PC-3 (cell line): ENCODE measurements at regions not wholly inside any gene's neighbourhood (a gene's known extent, or its start where the extent isn't known, plus 50 kb on each side); places are given as distances from the start of the nearest gene placed in this dataset.
A peak's percentile ranks its signal among the peaks of the same experiment; 100 is the strongest.

Source experiments
- ATAC-seq: fragments of 200-7000 bp; cut with Tn5 transposase; 2 replicates; pipeline ENCODE4 v1.9.1; 2020; ENCODE audit warnings: mild to moderate bottlenecking, moderate library complexity
- BruUV-seq: library from RNA; stranded (reverse); fragments of 400-500 nt; replicated peaks from 2 replicates; lab custom pipeline; 2021; lab: Mats Ljungman, UMichigan
- CTCF ChIA-PET: fragments of 300-600 bp; sonication (Branson Sonifier 250); formaldehyde crosslinking; loops from one replicate; lab custom pipeline; 2022; ENCODE audit warnings: antibody characterized with exemption; lab: Charles Lee
- POLR2A ChIA-PET: fragments of 300-600 bp; sonication (Branson Sonifier 250); formaldehyde crosslinking; loops from one replicate; lab custom pipeline; 2022; ENCODE audit warnings: antibody characterized with exemption; ENCODE audit not compliant: unreplicated experiment; lab: Charles Lee
- DNase-seq: peaks from one replicate; pipeline ENCODE4 v3.0.0-alpha.2; 2015
- H2AFZ ChIP-seq: fragments of 300-600 bp; sonication (generic); 2 replicates; pipeline ENCODE4 v1.6.0; 2016; ENCODE audit warnings: antibody characterized with exemption, low read length
- H3F3A ChIP-seq: fragments of 300-600 bp; sonication (generic); one replicate; pipeline ENCODE4 v1.6.0; 2017; ENCODE audit warnings: antibody characterized with exemption, low read length, control low read depth, mild to moderate bottlenecking; ENCODE audit not compliant: unreplicated experiment
- H3K27ac ChIP-seq: fragments of 300-600 bp; sonication (generic); 2 replicates; pipeline ENCODE4 v1.5.1; 2016; ENCODE audit warnings: mild to moderate bottlenecking, low read length
- H3K27me3 ChIP-seq: fragments of 300-600 bp; sonication (generic); 2 replicates; pipeline ENCODE4 v1.6.1; 2016; ENCODE audit warnings: low read length, mixed read lengths
- H3K36me3 ChIP-seq: fragments of 300-600 bp; sonication (generic); 2 replicates; pipeline ENCODE4 v1.6.1; 2016; ENCODE audit warnings: low read depth, mixed run types, low read length, mixed read lengths
- H3K4me1 ChIP-seq: fragments of 300-600 bp; sonication (generic); 2 replicates; pipeline ENCODE4 v1.5.1; 2016; ENCODE audit warnings: low read length; ENCODE audit not compliant: insufficient read depth
- H3K4me2 ChIP-seq: fragments of 300-600 bp; sonication (generic); 2 replicates; pipeline ENCODE4 v1.6.0; 2016; ENCODE audit warnings: low read length
- H3K4me3 ChIP-seq: fragments of 300-600 bp; sonication (generic); 2 replicates; pipeline ENCODE4 v1.5.1; 2016; ENCODE audit warnings: mild to moderate bottlenecking, low read length, mixed read lengths
- H3K79me2 ChIP-seq: fragments of 300-600 bp; sonication (generic); 2 replicates; pipeline ENCODE4 v1.6.1; 2017; ENCODE audit warnings: low read length, mixed read lengths
- H3K9ac ChIP-seq: fragments of 300-600 bp; sonication (generic); 2 replicates; pipeline ENCODE4 v1.6.0; 2016; ENCODE audit warnings: mild to moderate bottlenecking, low read length
- H3K9me2 ChIP-seq: fragments of 300-600 bp; sonication (generic); replicated peaks from 2 replicates; pipeline ENCODE4 v1.6.1; 2016; ENCODE audit warnings: mixed run types, low read length, mixed read lengths
- H3K9me3 ChIP-seq: fragments of 300-600 bp; sonication (generic); 2 replicates; pipeline ENCODE4 v1.6.1; 2016; ENCODE audit warnings: low read length, mixed read lengths
- H4K20me1 ChIP-seq: fragments of 300-600 bp; sonication (generic); 2 replicates; pipeline ENCODE4 v1.6.1; 2016; ENCODE audit warnings: low read length, mixed read lengths
- CTCF ChIP-seq: fragments of 300-600 bp; sonication (generic); conservative IDR thresholded peaks from 2 replicates; pipeline ENCODE4 v1.5.1; 2017; ENCODE audit warnings: antibody characterized with exemption, low read depth, mild to moderate bottlenecking, low read length
- EZH2 ChIP-seq: fragments of 300-600 bp; sonication (generic); IDR thresholded peaks from one replicate; pipeline ENCODE4 v1.6.1; 2017; ENCODE audit warnings: antibody characterized with exemption, mild to moderate bottlenecking, low read length; ENCODE audit not compliant: unreplicated experiment
- EZH2phosphoT487 ChIP-seq: fragments of 300-600 bp; sonication (generic); IDR thresholded peaks from 2 replicates; pipeline ENCODE4 v1.6.1; 2018; ENCODE audit warnings: mild to moderate bottlenecking, antibody characterized with exemption, low read length, borderline replicate concordance
- intact Hi-C: fragments of 100-400 bp; cut with micrococcal nuclease; formaldehyde crosslinking; loops from 2 replicates; pipeline ENCODE4 v1.9.0; 2023

DNA sequence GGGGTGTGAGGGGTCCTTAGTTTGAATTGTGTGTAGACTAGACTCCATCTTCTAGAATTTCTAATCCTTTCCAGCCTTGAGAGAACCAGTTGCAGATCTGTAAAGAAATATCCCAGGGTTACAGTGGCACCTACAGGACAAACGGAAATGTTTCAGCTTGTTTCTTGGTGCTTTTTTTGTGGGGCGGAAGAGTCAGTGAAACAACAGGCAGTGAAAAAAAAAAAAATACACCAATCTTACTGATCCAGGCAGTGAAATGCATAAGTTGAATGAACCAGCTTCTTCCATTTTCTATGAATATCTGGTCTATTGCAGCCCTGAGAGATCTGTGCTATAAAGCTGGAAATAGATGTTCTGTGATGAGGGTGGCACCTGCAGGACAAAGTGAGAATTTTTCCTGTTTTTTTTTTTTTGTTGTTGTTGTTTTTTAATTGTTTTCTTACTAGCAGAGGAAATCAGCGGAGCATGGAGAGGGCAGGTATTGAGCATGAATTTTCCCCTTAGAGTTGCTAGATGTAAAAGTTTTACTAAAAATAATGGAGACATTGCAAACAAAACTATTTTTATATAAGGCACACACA lies 81.9 kb upstream of the DYNC1I1 start:
- H3F3A ChIP-seq, result no peaks in the 10 kb centered on the region
- intact Hi-C loops, result no loop called here
- H3K27ac ChIP-seq, result no peak overlapping the region
- BruUV-seq, result no TSS peak
- peaks cover 17% of the 10 kb centered on the region for H3K4me1 ChIP-seq
- H3K79me2 ChIP-seq, result no peaks in the 10 kb centered on the region
- H3K9me2 ChIP-seq, result no peaks in the 10 kb centered on the region
- H2AFZ ChIP-seq, result peak overlapping the region; percentile 39; the same call in 1 of the 2 replicates
- ChIA-PET POLR2A (interaction anchor here (0.6 to 0.7 kb wide), 2 partner anchors 183 to 215 kb away, joined by 3 to 6 read pairs; no protein-coding TSS in a partner anchor), CTCF (interaction anchor here (0.5 to 3.0 kb wide), 29 partner anchors 33 to 1238 kb away, joined by 3 to 51 read pairs (median 4); no protein-coding TSS in a partner anchor)
- H4K20me1 ChIP-seq, result no peaks in the 10 kb centered on the region
- no peak overlapping the region; the same call in 1 of the 2 replicates for H3K4me3 ChIP-seq
- TF ChIP-seq CTCF, result peak; percentile 80
- no peak for TF ChIP-seq EZH2phosphoT487
- no peak overlapping the region for H3K9ac ChIP-seq
- H3K36me3 ChIP-seq, result no peaks in the 10 kb centered on the region
- ATAC-seq (peak; percentile 12; the same call in 1 of the 2 replicates), DNase-seq (peak; percentile 51)
- H3K9me3 ChIP-seq, result no peaks in the 10 kb centered on the region
- peak overlapping the region; percentile 3 for H3K4me2 ChIP-seq
- peaks cover 11% of the 10 kb centered on the region; the same call in 1 of the 2 replicates for H3K27me3 ChIP-seq

GRCh38 chr7:95688931-95689495 lies 83.3 kb upstream of the DYNC1I1 start:
- no peaks in the 10 kb centered on the region for H3K27me3 ChIP-seq
- peaks cover 17% of the 10 kb centered on the region for H3K4me1 ChIP-seq
- H2AFZ ChIP-seq, result no peak overlapping the region

More at GRCh38 chr7:95688931-95689495, 83.3 kb upstream of the DYNC1I1 start:
- intact Hi-C loops, result loop anchor here (2.0 to 5.0 kb wide), 2 partner anchors 1242 to 1400 kb away; no protein-coding TSS in a partner anchor
- Histone ChIP-seq H3K9ac (no peak overlapping the region), H3K27ac (no peak overlapping the region), H3K9me2 (no peaks in the 10 kb centered on the region), H3K79me2 (no peaks in the 10 kb centered on the region), H4K20me1 (no peaks in the 10 kb centered on the region), H3K36me3 (no peaks in the 10 kb centered on the region), H3K4me3 (no peak overlapping the region), H3K4me2 (no peak overlapping the region), H3F3A (no peaks in the 10 kb centered on the region), H3K9me3 (no peaks in the 10 kb centered on the region)
- POLR2A ChIA-PET, result no interaction called here
- ATAC-seq, result peak; percentile 39
- CTCF ChIA-PET, result interaction anchor here (0.5 to 3.0 kb wide), 5 partner anchors 80 to 181 kb away, joined by 3 to 51 read pairs (median 21); no protein-coding TSS in a partner anchor
- no TSS peak for BruUV-seq
- TF ChIP-seq EZH2 (no peak), EZH2phosphoT487 (no peak), CTCF (no peak)
- peak; percentile 52 for DNase-seq
